HEK293 (cell line): ENCODE measurements at regions not wholly inside any gene's neighbourhood (a gene's known extent, or its start where the extent isn't known, plus 50 kb on each side); places are given as distances from the start of the nearest gene placed in this dataset.
A peak's percentile ranks its signal among the peaks of the same experiment; 100 is the strongest.
"Not testable (repeated sequence)": the region's sequence is repeated elsewhere in the genome, so short reads cannot be mapped to it uniquely, and the experiment has no call there.

Experiments
- CTCF ChIA-PET: fragments of 350-600 bp; formaldehyde crosslinking; extraction: SDS; loops from one replicate; lab custom pipeline; 2021; ENCODE audit warnings: antibody characterized with exemption; lab: Yijun Ruan, JAX
- POLR2A ChIA-PET: fragments of 300-600 bp; formaldehyde crosslinking; extraction: SDS; loops from one replicate; lab custom pipeline; 2020; ENCODE audit warnings: antibody characterized with exemption, inconsistent platforms; lab: Yijun Ruan, JAX
- H3K27ac ChIP-seq: fragments of 200-500 bp; sonication (Bioruptor generic); 2 replicates; pipeline ENCODE4 v1.5.1; 2014; ENCODE audit warnings: low read depth, low read length, control low read depth, inconsistent platforms; ENCODE audit errors: extremely low read depth
- H3K36me3 ChIP-seq, 2 experiments: fragments of 200-500 bp in 1 of 2; sonication (Bioruptor generic) in 1 of 2; 1 replicate in 1 of 2; 2 replicates in 1 of 2; pipeline ENCODE4 v1.5.1; 2014 to 2017; ENCODE audit warnings: inconsistent platforms in 2 of 2, low read length in 2 of 2; ENCODE audit not compliant: control insufficient read depth in 2 of 2, insufficient read depth in 1 of 2
- H3K4me1 ChIP-seq: fragments of 200-500 bp; sonication (Bioruptor generic); 2 replicates; pipeline ENCODE4 v1.5.1; 2014; ENCODE audit warnings: mild to moderate bottlenecking, low read length, inconsistent platforms; ENCODE audit not compliant: control insufficient read depth, insufficient read depth
- H3K4me3 ChIP-seq: 2 replicates; pipeline ENCODE4 v1.5.1; 2011; ENCODE audit warnings: low read depth, mild to moderate bottlenecking, control low read depth, low read length, moderate library complexity
- H3K9me3 ChIP-seq: fragments of 200-500 bp; sonication (Bioruptor generic); 2 replicates; pipeline ENCODE4 v1.5.1; 2014; ENCODE audit warnings: low read depth, low read length, inconsistent platforms; ENCODE audit not compliant: control insufficient read depth, insufficient read depth
- EGR2 ChIP-seq: fragments of 450-650 bp; formaldehyde crosslinking; IDR thresholded peaks from 2 replicates; pipeline ENCODE4 v1.5.1; 2016; ENCODE audit warnings: low read depth, missing biosample characterization, missing genetic modification characterization
- GLIS1 ChIP-seq: fragments of 450-650 bp; formaldehyde crosslinking; IDR thresholded peaks from 2 replicates; pipeline ENCODE4 v1.5.1; 2016; ENCODE audit warnings: missing biosample characterization, missing genetic modification characterization
- HOXC10 ChIP-seq: sonication (generic); formaldehyde crosslinking; IDR thresholded peaks from 2 replicates; pipeline ENCODE4 v1.8.1; 2023; ENCODE audit warnings: mild to moderate bottlenecking, missing genetic modification reagents
- SETDB1 ChIP-seq: IDR thresholded peaks from one replicate; pipeline ENCODE4 v1.6.1; 2017; ENCODE audit warnings: mild to moderate bottlenecking, low read length, moderate library complexity, mixed read lengths; ENCODE audit not compliant: insufficient read length
- ZFHX2 ChIP-seq: fragments of 450-650 bp; formaldehyde crosslinking; conservative IDR thresholded peaks from 2 replicates; pipeline ENCODE4 v1.5.1; 2016; ENCODE audit warnings: missing biosample characterization, missing genetic modification characterization
- ZIC2 ChIP-seq: fragments of 450-650 bp; formaldehyde crosslinking; IDR thresholded peaks from 2 replicates; pipeline ENCODE4 v1.5.1; 2016; ENCODE audit warnings: missing biosample characterization, missing genetic modification characterization
- ZNF112 ChIP-seq: fragments of 450-650 bp; formaldehyde crosslinking; IDR thresholded peaks from 2 replicates; pipeline ENCODE4 v1.5.0; 2017; ENCODE audit warnings: missing biosample characterization, missing genetic modification characterization
- ZNF24 ChIP-seq: fragments of 450-650 bp; formaldehyde crosslinking; IDR thresholded peaks from 2 replicates; pipeline ENCODE4 v1.5.1; 2016; ENCODE audit warnings: missing biosample characterization, missing genetic modification characterization
- ZNF324 ChIP-seq: fragments of 450-650 bp; formaldehyde crosslinking; IDR thresholded peaks from 2 replicates; pipeline ENCODE4 v1.5.1; 2016; ENCODE audit warnings: missing biosample characterization, missing genetic modification characterization
- ZNF366 ChIP-seq: fragments of 450-650 bp; formaldehyde crosslinking; conservative IDR thresholded peaks from 2 replicates; pipeline ENCODE4 v1.5.1; 2016; ENCODE audit warnings: missing biosample characterization, missing genetic modification characterization
- ZNF391 ChIP-seq: fragments of 450-650 bp; formaldehyde crosslinking; IDR thresholded peaks from 2 replicates; pipeline ENCODE4 v1.5.1; 2016; ENCODE audit warnings: low read depth, missing biosample characterization, missing genetic modification characterization, borderline replicate concordance
- ZNF423 ChIP-seq: fragments of 450-650 bp; formaldehyde crosslinking; IDR thresholded peaks from 2 replicates; pipeline ENCODE4 v1.5.1; 2016; ENCODE audit warnings: missing biosample characterization, missing genetic modification characterization
- ZNF501 ChIP-seq: fragments of 450-650 bp; formaldehyde crosslinking; IDR thresholded peaks from 2 replicates; pipeline ENCODE4 v1.5.1; 2016; ENCODE audit warnings: missing biosample characterization, missing genetic modification characterization
- ZNF664 ChIP-seq: fragments of 450-650 bp; formaldehyde crosslinking; IDR thresholded peaks from 2 replicates; pipeline ENCODE4 v1.5.1; 2016; ENCODE audit warnings: missing biosample characterization, missing genetic modification characterization
- ZNF843 ChIP-seq: fragments of 450-650 bp; formaldehyde crosslinking; IDR thresholded peaks from 2 replicates; pipeline ENCODE4 v1.5.1; 2016; ENCODE audit warnings: missing biosample characterization, missing genetic modification characterization
- TF ChIP-seq, protein P1 (sequence below): fragments of 450-650 bp; IDR thresholded peaks from 2 replicates; pipeline ENCODE4 v1.5.1; 2018; ENCODE audit warnings: missing biosample characterization, mild to moderate bottlenecking, missing genetic modification characterization
- TF ChIP-seq, protein P2 (sequence below): fragments of 450-650 bp; formaldehyde crosslinking; IDR thresholded peaks from 2 replicates; pipeline ENCODE4 v1.5.1; 2016; ENCODE audit warnings: missing biosample characterization, missing genetic modification characterization

DNA sequence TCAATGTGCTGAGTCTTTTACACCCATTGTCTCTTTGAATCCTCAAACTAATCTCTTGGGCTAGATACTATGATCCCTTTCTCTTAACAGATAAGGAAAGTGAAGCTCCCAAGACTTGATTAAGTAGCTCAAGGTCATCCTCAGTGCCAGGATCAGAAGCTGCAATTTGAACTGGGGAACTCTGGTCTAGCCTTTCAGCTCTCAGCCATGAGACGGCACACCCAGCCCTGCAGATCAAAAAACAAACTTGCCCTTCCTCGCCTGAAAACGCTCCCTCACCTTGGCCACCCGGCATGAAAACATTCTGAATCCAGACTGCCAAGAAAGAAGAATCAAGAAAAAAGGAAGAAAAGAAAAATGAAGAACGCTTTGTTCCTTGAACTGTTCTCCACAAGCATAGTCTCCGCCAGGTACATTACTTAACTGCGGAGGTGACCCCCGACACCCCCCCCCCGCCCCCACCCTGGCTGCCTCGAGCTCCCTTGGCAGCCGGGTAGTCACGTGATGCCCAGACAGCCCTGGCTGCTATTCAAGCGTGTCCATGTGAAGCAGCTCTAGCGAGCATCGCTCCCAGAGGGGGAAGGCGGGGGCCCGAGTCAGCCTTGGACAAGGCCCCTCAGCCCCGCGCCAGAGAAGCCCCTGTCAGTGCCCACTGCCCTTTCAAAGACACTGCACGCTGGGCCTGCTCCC lies 451.2 kb downstream of the MIAT start:
- peaks cover 17% of the 10 kb centered on the region for H3K4me1 ChIP-seq
- no peaks in the 10 kb centered on the region for H3K9me3 ChIP-seq
- H3K36me3 ChIP-seq: no peaks in the 10 kb centered on the region
- CTCF ChIA-PET: interaction anchor here (1.1 kb wide), 1 partner anchor 352 kb away, joined by 3 read pairs; no protein-coding TSS in a partner anchor
- H3K4me3 ChIP-seq: no peak overlapping the region
- POLR2A ChIA-PET: interaction anchor here (0.6 to 1.2 kb wide), 2 partner anchors 106 to 1775 kb away, joined by 3 read pairs; partner anchors contain the start of gene ZNRF3
- TF ChIP-seq ZFHX2: no peak
- no peak for TF ChIP-seq ZNF324 (tag by site-specific recombination)
- no peak for TF ChIP-seq HOXC10
- TF ChIP-seq, protein P1, sequence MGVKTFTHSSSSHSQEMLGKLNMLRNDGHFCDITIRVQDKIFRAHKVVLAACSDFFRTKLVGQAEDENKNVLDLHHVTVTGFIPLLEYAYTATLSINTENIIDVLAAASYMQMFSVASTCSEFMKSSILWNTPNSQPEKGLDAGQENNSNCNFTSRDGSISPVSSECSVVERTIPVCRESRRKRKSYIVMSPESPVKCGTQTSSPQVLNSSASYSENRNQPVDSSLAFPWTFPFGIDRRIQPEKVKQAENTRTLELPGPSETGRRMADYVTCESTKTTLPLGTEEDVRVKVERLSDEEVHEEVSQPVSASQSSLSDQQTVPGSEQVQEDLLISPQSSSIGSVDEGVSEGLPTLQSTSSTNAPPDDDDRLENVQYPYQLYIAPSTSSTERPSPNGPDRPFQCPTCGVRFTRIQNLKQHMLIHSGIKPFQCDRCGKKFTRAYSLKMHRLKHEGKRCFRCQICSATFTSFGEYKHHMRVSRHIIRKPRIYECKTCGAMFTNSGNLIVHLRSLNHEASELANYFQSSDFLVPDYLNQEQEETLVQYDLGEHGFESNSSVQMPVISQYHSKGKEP (tag by site-specific recombination): no peak
- no peak for TF ChIP-seq ZNF664 (tag by site-specific recombination)
- TF ChIP-seq ZNF423 (tag by site-specific recombination): no peak
- TF ChIP-seq ZNF843: no peak
- peak overlapping the region; percentile 55; the same call in 1 of the 2 replicates for H3K27ac ChIP-seq

DNA sequence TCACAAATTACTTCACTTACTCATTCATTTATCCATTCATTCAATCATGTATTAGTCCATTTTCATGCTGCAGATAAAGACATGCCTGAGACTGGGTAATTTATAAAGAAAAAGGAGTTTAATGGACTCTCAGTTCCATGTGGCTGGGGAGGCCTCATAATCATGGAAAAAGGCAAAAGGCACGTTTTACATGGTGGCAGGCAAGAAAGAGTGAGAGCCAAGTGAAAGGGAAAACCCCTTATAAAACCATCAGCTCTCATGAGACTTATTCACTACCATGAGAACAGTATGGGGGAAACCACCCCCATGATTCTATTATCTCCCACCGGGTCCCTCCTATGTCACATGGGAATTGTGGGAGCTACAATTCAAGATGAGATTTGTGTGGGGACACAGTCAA lies 452.0 kb downstream of the MIAT start:
- H3K36me3 ChIP-seq, H3K9me3 ChIP-seq, POLR2A ChIA-PET, CTCF ChIA-PET, H3K27ac ChIP-seq, H3K4me3 ChIP-seq: not testable (repeated sequence)
- TF ChIP-seq ZNF24 (0 out of 2 replicates have a peak, but pooled peaks have one; percentile 8), SETDB1 (peak; percentile 86), ZNF366 (tag by site-specific recombination) (0 out of 2 replicates have a peak, but pooled peaks have one; percentile 6)
- peaks cover 17% of the 10 kb centered on the region for H3K4me1 ChIP-seq

DNA sequence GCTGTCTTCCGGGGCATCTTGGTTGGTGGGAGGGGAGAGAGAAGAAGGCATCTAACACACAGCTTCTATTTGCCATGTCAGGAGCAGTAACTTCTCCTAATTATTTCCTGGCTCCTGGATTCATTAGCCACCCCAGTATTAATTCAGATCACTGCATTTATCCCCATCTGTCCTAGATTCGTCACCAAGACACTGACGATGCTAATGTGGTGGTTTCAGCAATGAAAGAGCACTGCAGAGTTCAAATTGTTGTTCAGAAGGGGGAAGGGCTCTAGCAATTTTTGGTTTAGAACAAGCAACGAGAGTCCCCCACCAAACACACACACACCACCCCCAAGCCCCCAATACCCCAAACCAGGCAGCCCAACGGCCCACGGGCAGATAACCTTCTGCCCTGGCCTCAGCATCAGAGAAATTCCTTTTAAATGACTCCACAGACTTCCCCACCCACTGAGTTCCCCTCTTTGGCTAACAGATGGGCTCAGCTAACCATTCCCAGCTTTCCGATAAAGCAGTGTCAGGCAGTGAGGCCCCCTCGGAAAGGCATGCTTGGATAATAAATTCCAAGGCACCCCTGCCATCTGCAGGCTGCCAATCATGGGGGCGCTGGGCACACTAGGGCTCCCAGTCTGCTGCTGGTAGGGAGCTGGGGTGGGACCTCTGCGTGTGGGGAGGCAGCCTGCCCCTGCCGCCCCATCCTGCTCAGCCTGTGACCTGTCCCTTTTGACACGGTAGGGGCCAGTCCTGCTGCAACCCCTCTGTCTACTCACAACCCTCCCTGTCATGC lies 453.5 kb downstream of the MIAT start:
- H3K4me3 ChIP-seq: no peak overlapping the region
- no peaks in the 10 kb centered on the region for H3K36me3 ChIP-seq
- H3K4me1 ChIP-seq: peaks cover 20% of the 10 kb centered on the region
- H3K9me3 ChIP-seq: no peaks in the 10 kb centered on the region
- H3K27ac ChIP-seq: no peak overlapping the region
- TF ChIP-seq ZIC2 (peak; percentile 38; the same call in 1 of the 2 replicates), GLIS1 (tag by site-specific recombination) (0 out of 2 replicates have a peak, but pooled peaks have one; percentile 17), ZNF391 (tag by site-specific recombination) (no peak), ZNF112 (tag by site-specific recombination) (no peak), EGR2 (tag by site-specific recombination) (peak; percentile 28; the same call in 1 of the 2 replicates), ZNF501 (tag by site-specific recombination) (no peak), ZFHX2 (peak; percentile 73)
- TF ChIP-seq, protein P2, sequence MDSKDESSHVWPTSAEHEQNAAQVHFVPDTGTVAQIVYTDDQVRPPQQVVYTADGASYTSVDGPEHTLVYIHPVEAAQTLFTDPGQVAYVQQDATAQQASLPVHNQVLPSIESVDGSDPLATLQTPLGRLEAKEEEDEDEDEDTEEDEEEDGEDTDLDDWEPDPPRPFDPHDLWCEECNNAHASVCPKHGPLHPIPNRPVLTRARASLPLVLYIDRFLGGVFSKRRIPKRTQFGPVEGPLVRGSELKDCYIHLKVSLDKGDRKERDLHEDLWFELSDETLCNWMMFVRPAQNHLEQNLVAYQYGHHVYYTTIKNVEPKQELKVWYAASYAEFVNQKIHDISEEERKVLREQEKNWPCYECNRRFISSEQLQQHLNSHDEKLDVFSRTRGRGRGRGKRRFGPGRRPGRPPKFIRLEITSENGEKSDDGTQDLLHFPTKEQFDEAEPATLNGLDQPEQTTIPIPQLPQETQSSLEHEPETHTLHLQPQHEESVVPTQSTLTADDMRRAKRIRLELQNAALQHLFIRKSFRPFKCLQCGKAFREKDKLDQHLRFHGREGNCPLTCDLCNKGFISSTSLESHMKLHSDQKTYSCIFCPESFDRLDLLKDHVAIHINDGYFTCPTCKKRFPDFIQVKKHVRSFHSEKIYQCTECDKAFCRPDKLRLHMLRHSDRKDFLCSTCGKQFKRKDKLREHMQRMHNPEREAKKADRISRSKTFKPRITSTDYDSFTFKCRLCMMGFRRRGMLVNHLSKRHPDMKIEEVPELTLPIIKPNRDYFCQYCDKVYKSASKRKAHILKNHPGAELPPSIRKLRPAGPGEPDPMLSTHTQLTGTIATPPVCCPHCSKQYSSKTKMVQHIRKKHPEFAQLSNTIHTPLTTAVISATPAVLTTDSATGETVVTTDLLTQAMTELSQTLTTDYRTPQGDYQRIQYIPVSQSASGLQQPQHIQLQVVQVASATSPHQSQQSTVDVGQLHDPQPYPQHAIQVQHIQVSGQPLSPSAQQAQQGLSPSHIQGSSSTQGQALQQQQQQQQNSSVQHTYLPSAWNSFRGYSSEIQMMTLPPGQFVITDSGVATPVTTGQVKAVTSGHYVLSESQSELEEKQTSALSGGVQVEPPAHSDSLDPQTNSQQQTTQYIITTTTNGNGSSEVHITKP (tag by site-specific recombination): peak; percentile 44; the same call in 1 of the 2 replicates
- TF ChIP-seq, all 188 proteins: peak for 5
- ChIA-PET CTCF (interaction anchor here (0.7 to 1.1 kb wide), 4 partner anchors 15 to 450 kb away, joined by 3 to 5 read pairs (median 3); no protein-coding TSS in a partner anchor), POLR2A (no interaction called here)
